ENCODE measurements at regions not wholly inside any gene's neighbourhood (a gene's known extent, or its start where the extent isn't known, plus 50 kb on each side); places are given as distances from the start of the nearest gene placed in this dataset.

DNA sequence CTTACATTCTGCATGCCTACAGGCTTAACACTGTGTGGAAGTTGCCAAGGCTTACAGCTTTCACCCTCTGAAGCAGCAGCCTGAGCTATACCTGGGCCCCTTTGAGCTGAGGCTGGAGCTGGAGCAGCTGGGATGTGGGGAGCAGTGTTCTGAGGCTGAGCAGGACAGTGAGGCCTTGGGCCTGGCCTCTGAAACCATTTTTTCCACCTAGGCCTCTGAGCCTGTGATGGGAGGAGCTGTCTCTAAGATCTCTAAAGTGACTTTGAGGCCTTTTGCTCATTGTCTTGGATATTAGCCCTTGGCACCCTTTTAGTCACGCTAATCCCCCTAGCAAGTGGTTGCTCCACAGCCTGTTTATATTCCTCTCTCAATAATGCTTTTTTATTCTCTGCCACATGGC lies 59.9 kb upstream of the ZBED5 start:
- CTCF ChIA-PET: interaction anchor here (1.0 kb wide), 1 partner anchor 39 kb away, joined by 3 read pairs; no protein-coding TSS in a partner anchor
- H3K9me1 ChIP-seq (replicated peaks; ENCODE audit: control insufficient read depth, extremely low read depth, insufficient read depth, low read length): no peaks in the 10 kb centered on the region
- H3K9me3 ChIP-seq (replicated peaks; ENCODE audit: control insufficient read depth, insufficient read depth, low read length): no peaks in the 10 kb centered on the region
- H3K4me1 ChIP-seq (ENCODE audit: control insufficient read depth, extremely low read depth, insufficient read depth, low read length): no peaks in the 10 kb centered on the region
- TF ChIP-seq MAX (IDR thresholded peaks at IDR 0.05; ENCODE audit: insufficient read depth, insufficient read length): no peak
- TF ChIP-seq EZH2 (IDR thresholded peaks at IDR 0.05; ENCODE audit: borderline replicate concordance, low read depth, low read length, severe bottlenecking): no peak
- no peak for TF ChIP-seq POLR2A (IDR thresholded peaks at IDR 0.05; ENCODE audit: low read depth, low read length)
- no peak for TF ChIP-seq GATA2 (IDR thresholded peaks at IDR 0.05; ENCODE audit: insufficient read depth, insufficient read length, low read depth, low read length)
- TF ChIP-seq JUN (IDR thresholded peaks at IDR 0.05; ENCODE audit: borderline replicate concordance, insufficient read depth, insufficient read length, low read depth): no peak
- TF ChIP-seq, protein P1, sequence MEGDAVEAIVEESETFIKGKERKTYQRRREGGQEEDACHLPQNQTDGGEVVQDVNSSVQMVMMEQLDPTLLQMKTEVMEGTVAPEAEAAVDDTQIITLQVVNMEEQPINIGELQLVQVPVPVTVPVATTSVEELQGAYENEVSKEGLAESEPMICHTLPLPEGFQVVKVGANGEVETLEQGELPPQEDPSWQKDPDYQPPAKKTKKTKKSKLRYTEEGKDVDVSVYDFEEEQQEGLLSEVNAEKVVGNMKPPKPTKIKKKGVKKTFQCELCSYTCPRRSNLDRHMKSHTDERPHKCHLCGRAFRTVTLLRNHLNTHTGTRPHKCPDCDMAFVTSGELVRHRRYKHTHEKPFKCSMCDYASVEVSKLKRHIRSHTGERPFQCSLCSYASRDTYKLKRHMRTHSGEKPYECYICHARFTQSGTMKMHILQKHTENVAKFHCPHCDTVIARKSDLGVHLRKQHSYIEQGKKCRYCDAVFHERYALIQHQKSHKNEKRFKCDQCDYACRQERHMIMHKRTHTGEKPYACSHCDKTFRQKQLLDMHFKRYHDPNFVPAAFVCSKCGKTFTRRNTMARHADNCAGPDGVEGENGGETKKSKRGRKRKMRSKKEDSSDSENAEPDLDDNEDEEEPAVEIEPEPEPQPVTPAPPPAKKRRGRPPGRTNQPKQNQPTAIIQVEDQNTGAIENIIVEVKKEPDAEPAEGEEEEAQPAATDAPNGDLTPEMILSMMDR (IDR thresholded peaks at IDR 0.05; ENCODE audit: extremely low read depth in 1 of 2, insufficient read depth in 1 of 2, low read depth in 1 of 2, low read length in 2 of 2): no peak
- no peak for TF ChIP-seq POLR2AphosphoS5 (IDR thresholded peaks at IDR 0.05; ENCODE audit: insufficient read depth, low read depth, low read length)
- no peak for TF ChIP-seq FOS (IDR thresholded peaks at IDR 0.05; ENCODE audit: borderline replicate concordance, insufficient read depth, low read length)
- TF ChIP-seq MYC (IDR thresholded peaks at IDR 0.05; ENCODE audit: low read depth, low read length): no peak
- peaks cover 0 to 2% of the 10 kb centered on the region in 2 experiments for H3K27me3 ChIP-seq (ENCODE audit: control insufficient read depth in 2 of 2, insufficient read depth in 2 of 2, low read length in 2 of 2)
- FAIRE-seq: no peak
- DNase-seq (ENCODE audit: low read depth, low spot score): no peak
- H3K9ac ChIP-seq (replicated peaks; ENCODE audit: extremely low read depth, insufficient read depth, low read length): no peak overlapping the region
- dilution Hi-C loops (cut with MboI; ENCODE audit: extremely low pct_ligation_motif_present, low sequenced_read_pairs): no loop called here
- H3K36me3 ChIP-seq (ENCODE audit: control insufficient read depth in 2 of 2, extremely low read depth in 1 of 2, insufficient read depth in 2 of 2, low read length in 2 of 2): no peaks in the 10 kb centered on the region
- BruUV-seq (replicated peaks): no TSS peak
- intact Hi-C loops (cut with micrococcal nuclease): no loop called here
- H3K4me3 ChIP-seq (replicated peaks in 1 of 3; ENCODE audit: insufficient read depth in 1 of 3, low read depth in 1 of 3, low read length in 3 of 3): no peak overlapping the region
- H3K4me2 ChIP-seq (ENCODE audit: insufficient read depth, low read length): no peak overlapping the region
- POLR2A ChIA-PET: no interaction called here
- no peak overlapping the region for H2AFZ ChIP-seq (ENCODE audit: low read depth, low read length)
- no peaks in the 10 kb centered on the region for H3K79me2 ChIP-seq (ENCODE audit: control insufficient read depth, insufficient read depth, low read length)
- no peaks in the 10 kb centered on the region for H4K20me1 ChIP-seq (replicated peaks; ENCODE audit: control insufficient read depth, extremely low read depth, insufficient read depth, low read length)
- no peak overlapping the region for H3K27ac ChIP-seq (ENCODE audit: insufficient read depth, low read depth, low read length)
